AG04449 (cell line): ENCODE measurements at regions not wholly inside any gene's neighbourhood (a gene's known extent, or its start where the extent isn't known, plus 50 kb on each side); places are given as distances from the start of the nearest gene placed in this dataset.

Experiments used
- CTCF ChIA-PET: fragments of 350-600 bp; formaldehyde crosslinking; extraction: SDS; loops from one replicate; lab custom pipeline; 2021; ENCODE audit warnings: antibody characterized with exemption; lab: Yijun Ruan, JAX
- POLR2A ChIA-PET: fragments of 400-600, 350-600 bp; formaldehyde crosslinking; extraction: SDS; loops from one replicate; lab custom pipeline; 2020; ENCODE audit warnings: antibody characterized with exemption, inconsistent platforms; lab: Yijun Ruan, JAX
- DNase-seq: peaks from one replicate; pipeline ENCODE4 v3.0.0-alpha.2; 2010; ENCODE audit warnings: low read depth, low spot score
- H3K4me3 ChIP-seq: 2 replicates; pipeline ENCODE4 v1.5.1; 2011; ENCODE audit warnings: low read depth, mild to moderate bottlenecking, control low read depth, low read length
- CTCF ChIP-seq: IDR thresholded peaks from one replicate; pipeline ENCODE4 v1.5.1; 2011; ENCODE audit warnings: mild to moderate bottlenecking, moderate library complexity, low read length, control low read depth, inconsistent platforms; ENCODE audit not compliant: insufficient read depth; ENCODE audit errors: missing control alignments

- no peak for DNase-seq
- POLR2A ChIA-PET: no interaction called here
- no peak overlapping the region for H3K4me3 ChIP-seq
- CTCF ChIA-PET: interaction anchor here (1.1 kb wide), 1 partner anchor 9 kb away, joined by 3 read pairs; no protein-coding TSS in a partner anchor
- no peak for TF ChIP-seq CTCF
Measured at GRCh38 chr2:19812166-19812565, 89.6 kb downstream of the TTC32 start.

GRCh38 chr2:19811186-19811585 is 90.6 kb downstream of the TTC32 start:
- TF ChIP-seq CTCF: no peak
- no peak for DNase-seq
- POLR2A ChIA-PET: interaction anchor here (1.2 kb wide), 1 partner anchor 8 kb away, joined by 7 read pairs; no protein-coding TSS in a partner anchor
- no peak overlapping the region for H3K4me3 ChIP-seq
- CTCF ChIA-PET: interaction anchor here (1.1 to 1.2 kb wide), 2 partner anchors 9 to 14 kb away, joined by 3 read pairs; no protein-coding TSS in a partner anchor

- H3K4me3 ChIP-seq: no peak overlapping the region
- ChIA-PET CTCF (interaction anchor here (1.2 kb wide), 1 partner anchor 15 kb away, joined by 3 read pairs; no protein-coding TSS in a partner anchor), POLR2A (interaction anchor here (1.2 kb wide), 1 partner anchor 9 kb away, joined by 7 read pairs; no protein-coding TSS in a partner anchor)
- DNase-seq: no peak
- no peak for TF ChIP-seq CTCF
Measured at GRCh38 chr2:19810637-19811036, 91.1 kb downstream of the TTC32 start.

- no peak for DNase-seq
- POLR2A ChIA-PET: interaction anchor here (1.2 kb wide), 1 partner anchor 9 kb away, joined by 7 read pairs; no protein-coding TSS in a partner anchor
- H3K4me3 ChIP-seq: no peak overlapping the region
- CTCF ChIA-PET: no interaction called here
- no peak for TF ChIP-seq CTCF
Measured at GRCh38 chr2:19810148-19810547, 91.6 kb downstream of the TTC32 start.

GRCh38 chr2:19809206-19809605 is 92.6 kb downstream of the TTC32 start:
- no peak for DNase-seq
- POLR2A ChIA-PET: no interaction called here
- no peak for TF ChIP-seq CTCF
- CTCF ChIA-PET: no interaction called here
- H3K4me3 ChIP-seq: no peak overlapping the region

GRCh38 chr2:19807866-19808265 is 93.9 kb downstream of the TTC32 start:
- no peak for TF ChIP-seq CTCF
- CTCF ChIA-PET: no interaction called here
- no peak overlapping the region for H3K4me3 ChIP-seq
- DNase-seq: no peak
- POLR2A ChIA-PET: no interaction called here
